NCI-H1417 (cell line): ENCODE measurements at regions not wholly inside any gene's neighbourhood (a gene's known extent, or its start where the extent isn't known, plus 50 kb on each side); places are given as distances from the start of the nearest gene placed in this dataset.
"Not testable (repeated sequence)": the region's sequence is repeated elsewhere in the genome, so short reads cannot be mapped to it uniquely, and the experiment has no call there.

Experiments
- DNase-seq, 3 experiments: peaks; one replicate each; lab custom pipeline; 2025; lab: John Stamatoyannopoulos, UW

DNA sequence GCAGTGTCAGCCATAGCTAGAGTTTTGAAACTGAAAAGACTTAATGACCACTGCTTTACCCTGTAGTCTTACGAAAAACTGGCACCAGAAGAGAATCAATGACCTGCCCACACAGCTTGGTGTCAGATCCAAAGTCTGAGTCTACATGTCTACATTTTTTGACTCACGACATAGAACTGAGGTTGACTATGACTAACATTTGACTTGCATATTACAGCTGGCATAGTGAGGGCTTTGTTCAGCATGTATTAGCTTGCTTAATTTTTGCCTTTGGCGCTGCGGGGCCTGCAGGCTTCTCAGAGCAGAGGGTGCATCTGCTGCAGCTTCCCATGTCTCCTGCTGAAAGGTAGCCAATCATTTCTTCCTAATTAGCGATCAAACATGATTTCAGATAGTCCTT, 167.0 kb downstream of the EBLN2 start:
- no peak for DNase-seq

DNA sequence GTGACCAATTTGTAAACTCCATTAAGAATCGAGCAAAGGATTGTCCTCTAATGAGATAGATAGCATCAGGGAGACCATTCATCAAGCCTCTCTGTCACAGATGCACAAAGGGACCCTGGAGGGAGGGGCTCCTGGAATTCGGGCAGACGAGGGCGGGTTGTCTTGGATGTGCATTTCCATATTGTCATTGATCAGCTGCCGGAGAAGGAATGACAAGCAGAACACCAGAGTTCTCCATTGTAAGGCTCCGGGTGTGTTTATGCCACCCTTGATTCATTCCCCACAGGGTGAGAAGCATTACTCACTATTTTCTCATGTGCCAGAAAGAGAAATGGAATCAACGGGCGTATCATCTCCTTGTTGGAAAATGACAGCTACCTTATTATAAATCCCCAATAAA, 167.5 kb downstream of the EBLN2 start:
- no peak for DNase-seq

DNA sequence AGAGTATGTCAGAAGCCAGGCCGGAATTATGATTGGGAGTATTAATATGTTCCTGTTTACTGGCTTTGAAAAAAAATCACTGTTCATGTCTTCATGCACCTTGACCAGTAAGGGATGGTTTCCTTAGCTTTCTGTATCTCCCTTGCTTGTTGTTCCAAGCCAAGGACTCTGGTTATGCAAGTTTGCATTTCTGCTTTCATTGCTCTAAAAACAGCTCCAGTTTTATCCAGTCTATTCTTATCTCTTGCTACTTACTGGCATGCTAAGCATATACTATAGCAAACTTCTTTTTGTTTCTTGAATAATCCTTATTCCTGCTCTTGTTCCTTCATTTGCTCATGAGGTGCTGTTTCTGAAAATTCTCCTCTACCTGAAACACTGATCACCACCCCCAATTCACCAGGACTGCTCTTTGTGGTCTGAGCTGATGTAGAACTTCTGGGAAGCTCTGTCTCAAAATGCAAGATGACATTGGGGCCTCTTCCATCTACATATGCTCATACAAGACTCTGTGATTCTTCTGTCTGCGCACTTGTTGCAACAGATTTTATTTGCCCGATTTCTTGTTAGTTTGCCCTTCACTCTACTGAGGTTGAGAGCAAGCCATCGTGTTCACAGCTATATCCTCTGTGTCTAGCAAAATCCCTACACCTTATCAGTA, 173.0 kb downstream of the EBLN2 start:
- no peak for DNase-seq

DNA sequence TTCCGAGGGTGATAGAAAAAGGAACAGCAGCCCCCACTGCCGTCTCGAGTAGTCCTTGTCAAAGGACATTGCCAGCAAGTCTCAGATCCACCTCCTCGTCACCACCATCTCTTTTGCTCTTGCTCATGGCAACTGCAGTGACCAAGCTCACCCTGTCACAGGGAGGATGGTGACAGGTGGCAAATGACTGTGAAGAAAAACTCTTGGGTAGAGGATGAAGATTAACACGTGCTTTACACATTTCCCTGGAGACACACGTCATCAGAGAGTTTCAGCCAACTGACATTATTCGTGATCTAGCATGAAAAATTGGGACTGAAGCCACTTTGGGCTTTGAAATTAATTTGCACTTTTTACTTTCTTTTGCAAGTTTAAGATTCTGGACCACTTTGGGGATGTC, 174.3 kb downstream of the EBLN2 start:
- peak in 1 of 3 experiments; percentile 40 for DNase-seq

DNA sequence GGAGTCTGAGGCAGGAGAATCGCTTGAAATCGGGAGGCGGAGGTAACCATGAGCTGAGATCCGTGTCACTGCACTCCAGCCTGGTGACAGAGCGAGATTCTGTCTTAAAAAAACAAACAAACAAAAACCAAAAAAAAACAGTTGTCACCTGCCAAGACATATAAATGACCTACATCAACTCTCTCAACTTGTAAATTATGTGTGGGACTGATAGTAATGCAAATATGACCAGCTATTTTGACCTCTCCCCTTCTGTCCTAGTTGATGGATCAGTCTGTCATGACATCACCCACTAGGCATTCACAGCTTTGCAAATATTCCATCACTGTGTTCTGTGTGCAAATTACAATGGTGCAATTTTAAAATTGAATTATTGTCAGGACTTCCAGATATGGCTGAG, 175.4 kb downstream of the EBLN2 start:
- no peak for DNase-seq

DNA sequence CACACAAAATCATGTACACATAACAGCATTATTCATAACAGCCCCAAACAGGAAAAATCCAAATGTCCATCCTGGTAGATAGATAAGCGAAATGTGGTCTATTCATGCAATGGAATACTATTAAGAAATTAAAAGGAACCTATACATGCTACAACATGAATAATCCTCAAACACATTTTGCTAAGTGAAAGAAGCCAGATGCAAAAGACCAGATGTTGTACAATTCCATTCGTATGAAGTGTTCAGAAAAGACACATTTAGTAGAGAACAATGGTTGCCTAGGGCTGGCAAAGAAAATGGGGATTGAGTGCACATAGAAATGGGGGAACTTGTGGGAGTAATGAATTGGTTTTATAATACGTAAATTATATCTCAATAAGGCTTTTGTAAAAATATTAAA, 182.3 kb downstream of the EBLN2 start:
- no peak for DNase-seq

DNA sequence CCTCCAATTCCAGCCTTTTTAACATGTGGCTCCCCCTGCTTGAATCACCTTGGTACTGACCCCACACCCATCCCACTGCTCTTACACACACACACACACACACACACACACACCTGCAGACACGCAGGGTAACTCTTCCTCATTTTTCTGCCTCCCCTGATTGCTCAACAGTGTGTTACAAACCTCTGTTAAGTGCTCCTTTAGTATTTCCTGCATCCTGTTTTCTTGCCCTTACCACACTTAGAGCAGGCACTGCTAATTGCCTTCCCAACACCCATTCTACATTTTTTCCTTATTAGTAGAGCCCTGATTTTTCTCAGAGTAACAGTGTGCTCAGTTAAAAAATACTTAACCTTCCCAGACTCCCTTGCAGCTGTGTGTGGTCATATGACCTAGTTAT, 184.0 kb downstream of the EBLN2 start:
- no peak for DNase-seq

DNA sequence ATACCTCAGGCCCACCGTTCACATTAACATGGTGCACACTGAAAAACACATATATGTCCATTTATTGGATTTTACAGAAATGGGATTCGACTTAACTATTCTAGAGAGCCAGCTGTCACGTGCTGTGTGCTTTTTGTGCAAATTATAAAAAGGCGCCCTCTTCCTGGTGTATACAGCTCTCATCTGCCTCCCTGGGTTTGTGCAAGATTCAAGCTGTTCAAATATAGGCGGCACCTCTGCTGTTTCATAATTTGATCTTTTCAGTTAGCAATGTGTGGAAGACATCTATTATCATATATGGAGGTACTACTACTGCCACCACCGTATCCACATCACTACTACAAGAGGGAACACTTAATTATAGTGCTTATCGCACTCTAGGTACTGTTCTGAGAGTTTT, 187.6 kb downstream of the EBLN2 start:
- peak in 1 of 3 experiments; percentile 2 for DNase-seq

DNA sequence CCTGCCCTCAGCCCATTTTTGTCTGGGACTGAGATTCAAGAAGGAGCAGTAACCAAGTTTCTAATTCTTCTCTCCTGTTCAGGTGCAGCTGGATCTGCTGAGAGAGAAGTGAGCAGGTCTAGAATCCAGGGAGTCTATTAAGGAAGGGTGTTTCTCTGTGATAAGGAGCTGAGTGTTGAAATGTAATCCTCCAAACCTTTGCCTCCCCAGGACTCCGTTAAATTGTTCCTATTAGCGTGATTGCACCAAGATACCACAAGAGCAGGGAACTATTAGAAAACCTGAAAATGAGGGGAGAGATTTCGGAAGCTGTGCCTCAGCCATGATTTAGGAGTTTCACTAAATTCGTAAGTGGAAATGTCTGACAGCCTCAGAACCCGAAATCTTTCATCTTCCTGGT, 192.6 kb downstream of the EBLN2 start:
- no peak for DNase-seq

DNA sequence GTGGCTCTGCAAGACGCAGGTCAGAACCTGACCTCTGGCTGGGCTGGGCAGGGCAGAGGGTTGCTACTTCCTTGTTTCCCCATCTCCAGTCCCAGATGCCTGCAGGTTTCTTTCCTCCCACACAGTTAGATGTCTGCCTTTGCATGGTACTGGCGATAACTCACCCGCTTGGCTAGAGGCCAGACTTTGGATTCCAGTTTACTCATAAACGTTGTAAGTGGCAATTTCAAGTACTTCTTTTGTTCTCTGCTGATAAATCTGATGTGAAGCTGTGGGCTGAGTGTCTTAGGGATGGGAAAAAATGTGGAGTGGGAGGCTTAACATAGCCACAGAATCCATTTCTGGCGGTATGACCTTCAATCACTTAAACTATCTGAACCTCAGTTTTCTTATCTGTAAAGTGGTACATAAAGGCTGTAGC, 194.2 kb downstream of the EBLN2 start:
- peak; percentile 51 to 95 (median 93) for DNase-seq

DNA sequence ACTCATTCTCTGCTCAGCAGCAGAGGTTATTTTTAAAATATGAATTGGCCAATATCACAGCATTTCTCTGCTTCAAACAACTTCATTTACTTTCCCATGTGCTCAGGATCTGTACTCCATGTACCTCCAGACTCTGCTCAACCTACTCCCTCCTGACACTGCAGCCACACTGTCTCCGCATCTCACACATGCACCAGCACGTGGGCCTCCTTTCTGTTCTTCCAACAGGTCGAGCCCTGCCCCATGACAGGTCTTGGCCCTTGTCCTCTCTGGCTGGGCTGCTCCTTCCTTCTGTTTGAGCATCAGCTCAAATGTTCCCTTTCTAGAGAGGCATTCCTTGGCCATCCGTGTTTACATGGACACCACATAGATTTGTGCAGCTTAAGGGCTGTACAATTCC, 195.7 kb downstream of the EBLN2 start:
- no peak for DNase-seq

DNA sequence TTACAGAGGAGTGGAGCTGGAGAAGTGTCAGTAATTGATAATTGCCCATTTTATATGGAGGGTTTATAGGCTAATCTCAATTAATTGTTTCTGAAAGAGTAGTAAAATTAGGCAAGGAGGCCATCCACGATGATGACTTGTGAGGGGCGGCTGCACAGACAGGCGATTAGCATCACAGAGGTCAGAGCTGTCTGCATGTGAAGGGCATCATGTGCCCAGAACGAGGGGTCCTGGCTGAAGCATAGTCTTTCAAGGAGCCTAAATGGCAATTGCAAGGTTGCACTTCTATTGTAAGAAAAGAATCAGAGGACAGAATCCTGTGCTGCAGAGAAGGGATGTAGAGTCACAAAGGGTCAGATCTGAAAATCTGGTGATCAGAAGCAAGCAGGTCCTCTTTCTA, 196.6 kb downstream of the EBLN2 start:
- DNase-seq, result peak in 1 of 3 experiments; percentile 30

DNA sequence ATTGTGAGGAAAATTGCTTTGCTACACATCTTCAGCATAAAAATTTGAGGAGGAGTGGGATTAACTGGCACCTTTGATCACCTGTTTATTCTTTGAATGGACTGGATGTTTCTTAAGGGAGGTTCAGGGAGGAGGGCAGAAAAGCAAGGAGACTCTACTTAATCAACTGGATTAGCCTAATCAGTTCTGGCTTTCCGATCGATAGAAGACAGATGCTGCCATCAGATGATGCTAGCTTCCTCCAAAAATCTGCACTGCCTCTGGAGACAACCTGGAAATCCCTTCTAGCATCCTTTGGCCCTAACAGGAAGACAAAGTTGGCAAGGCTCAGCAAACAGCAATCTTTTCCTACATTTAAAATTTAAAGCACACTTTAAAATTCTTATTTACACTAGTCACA, 197.8 kb downstream of the EBLN2 start:
- no peak for DNase-seq

DNA sequence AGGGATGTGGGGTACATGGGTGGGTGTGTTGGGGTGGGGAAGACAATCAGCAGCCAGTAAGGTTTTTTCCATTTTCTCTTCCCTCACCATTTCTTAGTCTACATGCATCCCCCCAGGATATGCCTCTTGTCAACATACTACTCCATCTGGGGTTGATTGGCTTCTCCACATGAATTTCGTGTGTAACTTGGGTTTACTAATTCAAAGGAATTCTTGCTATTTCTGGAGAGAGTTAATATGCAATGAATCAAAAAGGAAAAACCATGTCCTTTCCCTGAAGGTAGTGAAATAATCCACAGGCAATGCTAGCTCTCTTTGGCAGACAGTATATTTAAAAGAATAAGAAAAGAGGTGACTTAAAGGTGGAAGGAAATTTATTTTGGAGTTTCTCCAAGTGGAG, 198.4 kb downstream of the EBLN2 start:
- DNase-seq, result no peak

DNA sequence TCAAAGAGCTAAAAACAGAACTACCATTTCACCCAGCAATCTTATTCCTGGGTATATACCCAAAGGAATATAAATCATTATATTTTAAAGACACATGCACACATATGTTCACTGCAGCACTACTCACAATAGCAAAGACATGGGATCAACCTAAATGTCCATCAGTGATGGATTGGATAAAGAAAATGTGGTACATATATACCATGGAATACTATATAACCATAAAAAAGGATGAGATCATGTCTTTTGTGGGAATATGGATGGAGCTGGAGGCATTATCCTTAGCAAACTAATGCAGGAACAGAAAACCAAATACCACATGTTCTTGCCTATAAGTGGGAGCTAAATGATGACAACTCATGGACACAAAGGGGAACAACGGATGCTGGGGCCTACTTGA, 205.1 kb downstream of the EBLN2 start:
- not testable (repeated sequence) for DNase-seq

DNA sequence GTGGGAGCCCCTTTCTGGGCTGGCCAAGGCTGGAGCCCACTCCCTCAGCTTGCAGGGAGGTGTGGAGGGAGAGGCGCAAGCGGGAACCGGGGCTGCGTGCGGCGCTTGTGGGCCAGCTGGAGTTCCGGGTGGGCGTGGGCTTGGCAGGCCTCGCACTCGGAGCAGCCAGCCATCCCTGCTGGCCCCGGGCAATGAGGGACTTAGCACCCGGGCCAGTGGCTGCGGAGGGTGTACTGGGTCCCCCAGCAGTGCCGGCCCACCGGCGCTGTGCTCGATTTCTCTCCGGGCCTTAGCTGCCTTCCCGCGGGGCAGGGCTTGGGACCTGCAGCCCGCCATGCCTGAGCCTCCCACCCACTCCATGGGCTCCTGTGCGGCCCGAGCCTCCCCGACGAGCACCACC, 207.7 kb downstream of the EBLN2 start:
- not testable (repeated sequence) for DNase-seq

DNA sequence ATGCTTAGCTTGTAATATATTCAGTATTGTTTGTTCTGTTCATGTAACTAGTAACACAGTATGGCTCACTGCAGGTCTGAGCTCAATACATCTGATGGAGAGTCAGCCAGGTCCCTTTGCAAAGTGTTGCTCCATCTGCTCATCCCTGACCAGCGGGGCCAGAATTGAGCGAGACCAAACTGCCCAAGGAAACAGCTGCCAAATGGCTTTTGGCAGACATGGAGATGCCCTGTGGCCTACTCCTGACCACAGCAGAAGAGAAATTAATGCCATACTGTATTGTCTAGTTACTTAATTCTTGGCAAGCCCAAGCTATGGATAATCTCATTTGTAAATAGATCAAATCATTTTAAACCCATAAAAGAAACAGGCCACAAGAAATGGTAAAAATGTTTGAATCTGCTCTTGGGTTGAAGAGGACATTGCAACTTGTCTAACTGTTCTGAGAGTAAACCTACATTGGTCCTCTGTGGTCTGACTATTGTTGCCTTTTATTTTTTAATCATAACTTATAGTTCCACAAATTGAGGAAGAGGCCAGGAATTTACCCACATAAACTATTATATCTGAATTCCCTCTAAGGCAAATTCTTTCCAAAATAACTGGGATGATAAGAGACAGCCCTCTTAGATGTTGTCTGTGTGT, 209.5 kb downstream of the EBLN2 start:
- DNase-seq, result peak in 1 of 3 experiments; percentile 16

DNA sequence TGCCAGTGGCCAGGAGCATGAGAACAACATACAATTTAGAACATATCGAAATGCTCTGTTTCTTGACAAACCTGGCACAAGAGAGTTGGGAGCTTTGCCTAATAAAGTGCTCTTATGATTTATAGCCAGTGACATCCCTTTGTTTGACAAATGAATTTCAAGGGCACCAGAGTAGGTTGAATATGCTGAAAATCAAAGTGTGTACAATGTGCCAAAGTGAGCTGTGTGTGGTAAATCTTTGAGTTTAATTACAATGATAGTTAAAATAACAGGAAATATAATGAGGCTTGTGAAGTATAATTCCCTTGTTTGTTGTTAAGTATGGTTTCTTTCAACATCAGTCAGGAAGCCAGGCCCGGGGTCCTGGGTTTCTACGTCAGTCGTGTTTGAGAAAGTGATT, 211.9 kb downstream of the EBLN2 start:
- peak in 1 of 3 experiments; percentile 50 for DNase-seq

DNA sequence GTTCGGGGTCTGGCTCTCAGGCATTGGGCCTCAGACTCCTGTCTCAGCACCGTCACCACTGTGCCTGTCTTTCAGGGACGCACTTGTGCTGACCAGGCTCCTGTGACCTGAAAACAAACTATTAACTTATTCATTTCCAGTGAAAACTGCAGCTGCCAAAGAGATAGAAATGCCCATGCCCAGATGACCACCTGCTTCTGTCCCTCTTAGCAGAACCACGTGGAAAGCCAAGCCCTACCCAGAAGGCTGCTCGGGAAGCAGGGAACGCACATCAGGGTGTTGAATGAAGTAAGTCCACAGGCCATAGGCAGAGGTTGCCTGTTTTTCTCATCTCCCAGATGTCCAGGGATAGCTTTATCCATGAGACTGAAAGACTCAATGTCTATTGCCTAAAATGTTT, 219.3 kb downstream of the EBLN2 start:
- no peak for DNase-seq

DNA sequence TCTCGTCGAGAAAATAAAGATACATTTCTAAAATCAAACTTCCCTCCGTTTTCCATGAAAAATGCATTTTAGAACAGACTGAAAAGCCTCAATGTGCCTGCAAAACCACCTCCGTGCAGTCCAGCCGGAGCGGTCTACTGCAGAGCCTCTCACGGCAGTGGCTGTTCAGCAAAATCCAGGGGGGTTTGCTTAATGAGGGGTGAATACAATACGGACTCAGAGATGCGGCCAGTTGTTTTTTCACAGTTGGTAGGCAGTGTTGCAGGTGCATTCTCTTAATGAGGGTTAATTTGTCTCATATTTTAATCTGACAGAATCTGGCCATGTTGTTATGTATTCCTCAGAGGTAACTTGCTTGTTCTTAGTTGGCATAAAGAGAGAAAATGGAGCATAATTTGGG, 223.0 kb downstream of the EBLN2 start:
- peak in 2 of 3 experiments; percentile 38 to 77 for DNase-seq

DNA sequence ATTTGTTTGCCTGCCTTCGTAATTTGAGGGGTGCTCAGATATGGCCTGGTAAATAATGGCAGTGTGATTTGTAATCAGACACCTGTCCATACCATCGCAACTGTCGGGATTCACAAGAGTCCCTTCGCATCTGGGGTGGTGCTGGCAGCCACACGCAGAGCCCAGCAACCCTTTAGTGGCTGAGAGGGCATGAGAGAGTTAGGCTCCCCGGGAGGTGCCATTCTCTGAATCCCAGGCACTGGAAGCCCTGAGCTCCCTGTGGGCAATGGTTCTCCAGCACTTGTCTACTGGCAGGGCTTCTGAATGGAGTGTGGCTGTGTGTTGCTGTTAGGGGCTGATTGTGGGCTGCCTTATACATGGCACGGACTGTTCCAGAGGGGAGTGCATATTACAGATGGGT, 230.1 kb downstream of the EBLN2 start:
- DNase-seq, result peak in 2 of 3 experiments; percentile 2 to 45

DNA sequence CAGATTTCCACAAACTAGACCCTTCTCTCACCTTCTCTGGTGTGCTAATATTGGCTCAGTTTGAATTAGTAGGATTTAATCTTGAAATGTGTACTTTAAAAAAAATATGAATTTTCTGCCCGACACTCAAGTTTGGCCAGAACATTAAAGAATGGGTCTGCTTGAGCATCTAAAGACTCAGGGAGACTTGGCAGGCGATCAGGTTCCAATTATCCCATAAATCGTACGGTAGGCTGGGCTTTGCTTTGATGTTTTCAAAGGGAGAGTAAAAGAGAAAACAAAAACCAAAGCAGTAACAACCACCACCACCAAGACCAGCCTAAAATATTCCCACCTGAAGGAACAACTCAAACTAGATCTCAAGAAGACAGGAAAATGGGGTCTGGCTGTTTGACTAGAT, 230.8 kb downstream of the EBLN2 start:
- DNase-seq, result peak in 2 of 3 experiments; percentile 3 to 42

DNA sequence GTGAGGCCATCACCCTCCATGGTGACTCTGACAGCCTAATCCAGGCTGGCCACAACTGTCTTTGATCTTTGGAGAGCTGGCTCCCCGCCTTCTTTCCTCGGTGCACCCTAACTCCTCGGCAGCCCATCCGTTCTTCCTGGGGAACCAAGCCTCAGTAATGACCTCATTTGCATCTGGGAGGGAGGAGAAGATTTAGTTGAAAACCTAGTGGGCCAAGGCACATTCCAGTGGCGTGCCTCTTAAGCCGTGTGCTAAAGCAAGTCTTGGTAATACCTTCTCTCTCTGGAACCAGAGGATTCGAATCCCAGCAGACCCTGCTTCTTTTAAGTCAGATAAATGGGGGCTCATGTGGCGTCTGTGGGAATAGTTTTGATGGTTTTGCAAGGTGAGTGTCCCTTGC, 233.1 kb downstream of the EBLN2 start:
- no peak for DNase-seq
